Activated T-cell treated with anti-CD3 and anti-CD28 coated beads for 24 hours (primary cell): ENCODE measurements at regions not wholly inside any gene's neighbourhood (a gene's known extent, or its start where the extent isn't known, plus 50 kb on each side); places are given as distances from the start of the nearest gene placed in this dataset.
"Not testable (repeated sequence)": the region's sequence is repeated elsewhere in the genome, so short reads cannot be mapped to it uniquely, and the experiment has no call there.

Source experiments
- DNase-seq: peaks from one replicate; pipeline ENCODE4 v3.0.0-alpha.2; 2020; ENCODE audit warnings: low read depth

GRCh38 chr17:30712859-30713258 is 111.6 kb downstream of the CRLF3 start:
- DNase-seq, result not testable (repeated sequence)

GRCh38 chr17:30711626-30712507 is 112.6 kb downstream of the CRLF3 start:
- not testable (repeated sequence) for DNase-seq

GRCh38 chr17:30711176-30711575 is 113.3 kb downstream of the CRLF3 start:
- not testable (repeated sequence) for DNase-seq

GRCh38 chr17:30710276-30711088 is 114.0 kb downstream of the CRLF3 start:
- DNase-seq, result not testable (repeated sequence)

GRCh38 chr17:30709561-30710275 is 114.8 kb downstream of the CRLF3 start:
- not testable (repeated sequence) for DNase-seq

- DNase-seq, result not testable (repeated sequence)
These were observed 115.4 kb downstream of the CRLF3 start for GRCh38 chr17:30709096-30709495.

GRCh38 chr17:30708241-30709078 is 116.0 kb downstream of the CRLF3 start:
- peak; percentile 43 for DNase-seq

GRCh38 chr17:30707724-30708240 is 116.7 kb downstream of the CRLF3 start:
- DNase-seq, result not testable (repeated sequence)

GRCh38 chr17:30706461-30707335 is 117.8 kb downstream of the CRLF3 start:
- not testable (repeated sequence) for DNase-seq

GRCh38 chr17:30706004-30706403 is 118.5 kb downstream of the CRLF3 start:
- DNase-seq, result not testable (repeated sequence)

- no peak for DNase-seq
These were observed 122.9 kb downstream of the CRLF3 start for GRCh38 chr17:30701498-30701989.

- DNase-seq, result not testable (repeated sequence)
These were observed 123.7 kb downstream of the CRLF3 start for GRCh38 chr17:30700833-30701232.

- peak; percentile 62 for DNase-seq
These were observed 126.7 kb downstream of the CRLF3 start for GRCh38 chr17:30697619-30698460.

- no peak for DNase-seq
These were observed 128.3 kb downstream of the CRLF3 start for GRCh38 chr17:30696234-30696633.

GRCh38 chr17:30695265-30695811 is 129.2 kb downstream of the CRLF3 start:
- not testable (repeated sequence) for DNase-seq

- peak; percentile 27 for DNase-seq
These were observed 130.7 kb downstream of the CRLF3 start for GRCh38 chr17:30693772-30694171.

GRCh38 chr17:30689266-30690000 is 135.1 kb downstream of the CRLF3 start:
- DNase-seq, result not testable (repeated sequence)
